OCI-M1 (cell line): ENCODE measurements at regions not wholly inside any gene's neighbourhood (a gene's known extent, or its start where the extent isn't known, plus 50 kb on each side); places are given as distances from the start of the nearest gene placed in this dataset.
"Not testable (repeated sequence)": the region's sequence is repeated elsewhere in the genome, so short reads cannot be mapped to it uniquely, and the experiment has no call there.

Source experiments
- DNase-seq: peaks from one replicate; lab custom pipeline; 2025; lab: John Stamatoyannopoulos, UW

- DNase-seq: no peak
Observed at GRCh38 chrX:13420545-13421183, 100.8 kb upstream of the ATXN3L start.

GRCh38 chrX:13419918-13420317, 100.1 kb upstream of the ATXN3L start:
- no peak for DNase-seq

- DNase-seq: no peak
Observed at GRCh38 chrX:13419276-13419675, 99.4 kb upstream of the ATXN3L start.

GRCh38 chrX:13418126-13419097, 98.6 kb upstream of the ATXN3L start:
- no peak for DNase-seq

GRCh38 chrX:13415509-13415908, 95.7 kb upstream of the ATXN3L start:
- no peak for DNase-seq

- DNase-seq: no peak
Observed at GRCh38 chrX:13414006-13414647, 94.3 kb upstream of the ATXN3L start.

GRCh38 chrX:13412208-13412600, 92.4 kb upstream of the ATXN3L start:
- no peak for DNase-seq

GRCh38 chrX:13411496-13412207, 91.8 kb upstream of the ATXN3L start:
- DNase-seq: no peak

- DNase-seq: not testable (repeated sequence)
Observed at GRCh38 chrX:13408599-13408998, 88.7 kb upstream of the ATXN3L start.

GRCh38 chrX:13404777-13405176, 84.9 kb upstream of the ATXN3L start:
- DNase-seq: not testable (repeated sequence)

- no peak for DNase-seq
Observed at GRCh38 chrX:13404364-13404763, 84.5 kb upstream of the ATXN3L start.

GRCh38 chrX:13401724-13402123, 81.9 kb upstream of the ATXN3L start:
- DNase-seq: no peak

- DNase-seq: no peak
Observed at GRCh38 chrX:13398839-13399238, 79.0 kb upstream of the ATXN3L start.

GRCh38 chrX:13397878-13398818, 78.3 kb upstream of the ATXN3L start:
- DNase-seq: peak; percentile 4

- no peak for DNase-seq
Observed at GRCh38 chrX:13396924-13397323, 77.1 kb upstream of the ATXN3L start.

- no peak for DNase-seq
Observed at GRCh38 chrX:13389501-13389900, 69.6 kb upstream of the ATXN3L start.

- DNase-seq: peak; percentile 55
Observed at GRCh38 chrX:13387666-13388494, 68.0 kb upstream of the ATXN3L start.

- no peak for DNase-seq
Observed at GRCh38 chrX:13386636-13387035, 66.8 kb upstream of the ATXN3L start.

- DNase-seq: no peak
Observed at GRCh38 chrX:13386092-13386491, 66.2 kb upstream of the ATXN3L start.

GRCh38 chrX:13383907-13384306, 64.1 kb upstream of the ATXN3L start:
- peak; percentile 59 for DNase-seq
